NCI-H748 treated with DMSO at 0.1 percent for 48 hours (cell line): ENCODE measurements at regions not wholly inside any gene's neighbourhood (a gene's known extent, or its start where the extent isn't known, plus 50 kb on each side); places are given as distances from the start of the nearest gene placed in this dataset.

Source experiments
- DNase-seq: peaks from one replicate; lab custom pipeline; 2025; lab: John Stamatoyannopoulos, UW

- DNase-seq, result no peak
Measured at GRCh38 chr20:57027777-57028176, 238.7 kb downstream of the BMP7 start.

GRCh38 chr20:57030611-57031600 is 235.5 kb downstream of the BMP7 start:
- no peak for DNase-seq

- DNase-seq, result no peak
Measured at GRCh38 chr20:57031867-57032355, 234.5 kb downstream of the BMP7 start.

GRCh38 chr20:57032847-57033246 is 233.6 kb downstream of the BMP7 start:
- no peak for DNase-seq

GRCh38 chr20:57034001-57034400 is 232.4 kb downstream of the BMP7 start:
- no peak for DNase-seq

GRCh38 chr20:57037689-57038088 is 228.8 kb downstream of the BMP7 start:
- DNase-seq, result no peak

GRCh38 chr20:57038608-57039440 is 227.6 kb downstream of the BMP7 start:
- no peak for DNase-seq

GRCh38 chr20:57040466-57040865 is 226.0 kb downstream of the BMP7 start:
- DNase-seq, result no peak

GRCh38 chr20:57040924-57041323 is 225.5 kb downstream of the BMP7 start:
- no peak for DNase-seq

- no peak for DNase-seq
Measured at GRCh38 chr20:57043091-57043490, 223.3 kb downstream of the BMP7 start.

- no peak for DNase-seq
Measured at GRCh38 chr20:57043669-57044268, 222.7 kb downstream of the BMP7 start.

- DNase-seq, result no peak
Measured at GRCh38 chr20:57047281-57048026, 219.0 kb downstream of the BMP7 start.

- no peak for DNase-seq
Measured at GRCh38 chr20:57048027-57048869, 218.2 kb downstream of the BMP7 start.

- DNase-seq, result no peak
Measured at GRCh38 chr20:57049296-57049695, 217.1 kb downstream of the BMP7 start.

- DNase-seq, result no peak
Measured at GRCh38 chr20:57051096-57051495, 215.3 kb downstream of the BMP7 start.

GRCh38 chr20:57053067-57053466 is 213.4 kb downstream of the BMP7 start:
- no peak for DNase-seq

- DNase-seq, result no peak
Measured at GRCh38 chr20:57053793-57054552, 212.5 kb downstream of the BMP7 start.

- DNase-seq, result no peak
Measured at GRCh38 chr20:57055345-57055744, 211.1 kb downstream of the BMP7 start.

- no peak for DNase-seq
Measured at GRCh38 chr20:57056651-57057050, 209.8 kb downstream of the BMP7 start.

- no peak for DNase-seq
Measured at GRCh38 chr20:57059055-57059596, 207.3 kb downstream of the BMP7 start.
